ENCODE measurements at regions not wholly inside any gene's neighbourhood (a gene's known extent, or its start where the extent isn't known, plus 50 kb on each side); places are given as distances from the start of the nearest gene placed in this dataset.
"Not testable (repeated sequence)": the region's sequence is repeated elsewhere in the genome, so short reads cannot be mapped to it uniquely, and the experiment has no call there.

DNA sequence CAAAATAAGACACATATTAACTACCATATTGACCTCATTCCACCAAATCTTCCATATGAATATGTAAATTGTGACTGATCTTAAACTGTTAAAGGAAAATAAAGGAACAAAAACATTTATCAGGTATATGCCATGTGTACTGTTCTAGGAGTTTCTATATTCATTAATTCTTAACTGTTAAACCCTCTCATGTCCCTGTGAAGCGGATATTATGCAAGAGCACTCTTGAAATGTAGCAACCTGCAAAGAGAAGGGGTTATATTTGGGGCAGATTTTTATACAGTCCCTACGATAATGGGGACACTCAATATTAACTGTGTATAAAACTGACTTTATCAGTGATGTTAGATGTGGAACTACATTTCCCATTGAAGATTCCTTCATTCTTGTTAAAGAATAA lies 184.9 kb upstream of the OR13F1 start:
- H3K36me3 ChIP-seq (ENCODE audit: control insufficient read depth, insufficient read depth, low read length) = no peaks in the 10 kb centered on the region
- CTCF ChIA-PET = no interaction called here
- no peaks in the 10 kb centered on the region for H3K27me3 ChIP-seq (ENCODE audit: control insufficient read depth, insufficient read depth, low read length)
- DNase-seq (ENCODE audit: low read depth) = no peak
- no peak overlapping the region for H3K4me3 ChIP-seq (ENCODE audit: low read depth, low read length)
- POLR2A ChIA-PET = no interaction called here
- TF ChIP-seq, protein P1, sequence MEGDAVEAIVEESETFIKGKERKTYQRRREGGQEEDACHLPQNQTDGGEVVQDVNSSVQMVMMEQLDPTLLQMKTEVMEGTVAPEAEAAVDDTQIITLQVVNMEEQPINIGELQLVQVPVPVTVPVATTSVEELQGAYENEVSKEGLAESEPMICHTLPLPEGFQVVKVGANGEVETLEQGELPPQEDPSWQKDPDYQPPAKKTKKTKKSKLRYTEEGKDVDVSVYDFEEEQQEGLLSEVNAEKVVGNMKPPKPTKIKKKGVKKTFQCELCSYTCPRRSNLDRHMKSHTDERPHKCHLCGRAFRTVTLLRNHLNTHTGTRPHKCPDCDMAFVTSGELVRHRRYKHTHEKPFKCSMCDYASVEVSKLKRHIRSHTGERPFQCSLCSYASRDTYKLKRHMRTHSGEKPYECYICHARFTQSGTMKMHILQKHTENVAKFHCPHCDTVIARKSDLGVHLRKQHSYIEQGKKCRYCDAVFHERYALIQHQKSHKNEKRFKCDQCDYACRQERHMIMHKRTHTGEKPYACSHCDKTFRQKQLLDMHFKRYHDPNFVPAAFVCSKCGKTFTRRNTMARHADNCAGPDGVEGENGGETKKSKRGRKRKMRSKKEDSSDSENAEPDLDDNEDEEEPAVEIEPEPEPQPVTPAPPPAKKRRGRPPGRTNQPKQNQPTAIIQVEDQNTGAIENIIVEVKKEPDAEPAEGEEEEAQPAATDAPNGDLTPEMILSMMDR (IDR thresholded peaks at IDR 0.05; ENCODE audit: insufficient read depth, low read depth, low read length) = no peak

DNA sequence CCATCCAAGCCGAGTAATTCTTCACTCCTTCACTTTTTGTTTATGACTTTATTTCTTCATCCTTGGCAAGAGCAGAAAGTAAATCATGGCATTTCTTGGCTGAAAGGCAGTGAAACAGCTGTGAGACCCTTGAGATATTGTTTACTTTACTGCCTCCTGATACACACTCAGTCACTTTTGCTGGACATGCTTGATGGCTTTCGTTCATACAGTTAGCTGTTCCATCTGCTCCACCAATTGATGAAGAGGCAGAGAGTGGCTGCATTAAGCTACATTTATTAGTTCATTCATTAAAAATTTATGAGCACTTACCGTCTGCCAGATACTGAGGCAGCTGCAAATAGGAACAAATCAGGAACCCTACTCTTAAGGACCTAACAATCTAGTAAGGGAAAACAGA lies 184.4 kb upstream of the OR13F1 start:
- no peaks in the 10 kb centered on the region for H3K36me3 ChIP-seq (ENCODE audit: control insufficient read depth, insufficient read depth, low read length)
- H3K4me3 ChIP-seq (ENCODE audit: low read depth, low read length) = no peak overlapping the region
- CTCF ChIA-PET = no interaction called here
- POLR2A ChIA-PET = no interaction called here
- no peaks in the 10 kb centered on the region for H3K27me3 ChIP-seq (ENCODE audit: control insufficient read depth, insufficient read depth, low read length)
- DNase-seq (ENCODE audit: low read depth) = no peak
- TF ChIP-seq, protein P1 (IDR thresholded peaks at IDR 0.05; ENCODE audit: insufficient read depth, low read depth, low read length) = no peak

DNA sequence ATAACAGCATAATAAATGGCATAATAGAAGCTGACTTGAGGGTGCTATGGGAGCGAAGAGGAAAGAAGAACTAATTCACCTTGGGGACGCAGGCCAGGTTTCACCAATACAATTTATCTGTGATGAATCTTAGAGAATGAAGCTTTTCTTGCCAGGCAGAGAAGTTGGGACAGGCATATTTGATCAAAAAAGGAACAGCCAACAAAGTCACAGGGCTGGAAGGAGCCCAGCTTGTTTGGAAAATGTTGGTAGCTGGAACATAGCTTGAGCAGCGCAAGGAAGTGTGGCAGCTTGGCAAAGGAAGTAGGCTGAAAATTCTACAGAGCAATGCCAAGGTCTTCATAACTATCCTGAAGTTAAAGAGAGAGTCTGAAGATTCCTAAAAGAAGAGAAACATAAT lies 181.5 kb upstream of the OR13F1 start:
- no peak for DNase-seq (ENCODE audit: low read depth)
- no peak overlapping the region for H3K4me3 ChIP-seq (ENCODE audit: low read depth, low read length)
- no peaks in the 10 kb centered on the region for H3K36me3 ChIP-seq (ENCODE audit: control insufficient read depth, insufficient read depth, low read length)
- no peaks in the 10 kb centered on the region for H3K27me3 ChIP-seq (ENCODE audit: control insufficient read depth, insufficient read depth, low read length)
- POLR2A ChIA-PET = no interaction called here
- TF ChIP-seq, protein P1 (IDR thresholded peaks at IDR 0.05; ENCODE audit: insufficient read depth, low read depth, low read length) = no peak
- CTCF ChIA-PET = no interaction called here

DNA sequence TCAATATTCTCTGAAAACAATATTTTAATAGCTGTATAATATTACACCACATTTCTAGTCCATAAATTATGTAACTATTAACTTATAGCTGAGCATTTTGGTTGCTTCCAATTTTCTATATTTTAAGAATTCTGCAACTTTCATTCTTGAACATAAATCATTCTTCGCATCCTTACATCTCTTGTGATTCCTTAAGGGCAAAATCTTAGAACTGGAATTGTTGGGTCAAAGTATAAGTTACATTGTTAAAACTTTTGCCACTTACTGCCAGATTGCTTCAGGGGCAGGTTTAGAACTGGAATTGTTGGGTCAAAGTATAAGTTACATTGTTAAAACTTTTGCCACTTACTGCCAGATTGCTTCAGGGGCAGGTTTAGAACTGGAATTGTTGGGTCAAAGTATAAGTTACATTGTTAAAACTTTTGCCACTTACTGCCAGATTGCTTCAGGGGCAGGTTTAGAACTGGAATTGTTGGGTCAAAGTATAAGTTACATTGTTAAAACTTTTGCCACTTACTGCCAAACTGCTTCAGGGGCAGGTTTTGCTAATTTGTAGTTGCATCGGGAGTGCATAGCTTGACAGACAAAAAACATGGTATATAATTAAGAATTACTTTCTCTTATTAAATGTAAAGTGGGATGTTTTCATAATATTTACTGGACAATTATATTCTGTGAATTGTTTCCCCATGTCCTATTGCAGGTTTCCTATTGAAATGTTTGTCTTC lies 179.9 kb upstream of the OR13F1 start:
- POLR2A ChIA-PET; H3K36me3 ChIP-seq (ENCODE audit: control insufficient read depth, insufficient read depth, low read length); DNase-seq (ENCODE audit: low read depth); H3K27me3 ChIP-seq (ENCODE audit: control insufficient read depth, insufficient read depth, low read length); CTCF ChIA-PET; H3K4me3 ChIP-seq (ENCODE audit: low read depth, low read length): not testable (repeated sequence)

DNA sequence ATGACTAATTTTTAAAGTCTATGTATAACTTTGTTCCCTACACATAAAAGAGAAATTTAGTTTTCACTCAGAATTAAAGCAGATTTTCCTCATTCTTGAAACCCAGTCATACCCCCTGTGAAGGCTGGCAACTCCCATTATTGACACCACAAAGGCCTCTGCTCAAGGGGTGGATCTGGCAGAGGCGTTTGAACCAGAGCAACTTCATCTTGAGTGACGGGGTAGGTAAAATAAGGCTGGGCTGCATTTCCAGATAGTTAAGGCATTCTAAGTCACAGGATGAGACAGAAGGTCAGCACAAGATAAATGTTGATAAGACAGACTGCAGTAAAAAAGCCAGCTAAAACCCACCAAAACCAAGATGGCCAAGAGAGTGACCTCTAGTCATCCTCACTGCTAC lies 177.2 kb upstream of the OR13F1 start:
- ChIA-PET CTCF (no interaction called here), POLR2A (no interaction called here)
- H3K36me3 ChIP-seq (ENCODE audit: control insufficient read depth, insufficient read depth, low read length) = no peaks in the 10 kb centered on the region
- TF ChIP-seq, protein P1 (IDR thresholded peaks at IDR 0.05; ENCODE audit: insufficient read depth, low read depth, low read length) = no peak
- H3K4me3 ChIP-seq (ENCODE audit: low read depth, low read length) = no peak overlapping the region
- no peaks in the 10 kb centered on the region for H3K27me3 ChIP-seq (ENCODE audit: control insufficient read depth, insufficient read depth, low read length)
- no peak for DNase-seq (ENCODE audit: low read depth)

DNA sequence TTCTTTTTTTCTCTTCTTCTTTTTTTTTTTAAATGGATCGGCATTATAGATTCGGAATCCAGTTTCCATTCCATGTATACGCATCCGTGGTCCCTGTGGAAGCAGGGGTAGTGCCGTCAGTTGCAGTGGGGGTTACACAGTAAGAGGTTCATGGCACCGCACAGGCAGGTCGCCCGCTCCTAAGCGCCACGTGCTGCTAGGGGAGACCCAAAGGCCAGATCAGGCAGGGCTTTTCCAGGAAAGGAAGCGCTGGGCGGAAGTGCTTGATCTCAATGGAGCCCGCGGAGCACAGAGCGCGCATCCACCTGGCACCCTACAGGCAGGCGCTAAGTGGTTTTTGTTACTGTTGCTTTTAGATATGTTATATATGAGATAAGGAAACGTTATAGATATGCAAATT lies 174.8 kb upstream of the OR13F1 start:
- Histone ChIP-seq H3K27me3 (ENCODE audit: control insufficient read depth, insufficient read depth, low read length) (no peaks in the 10 kb centered on the region), H3K4me3 (ENCODE audit: low read depth, low read length) (no peak overlapping the region), H3K36me3 (ENCODE audit: control insufficient read depth, insufficient read depth, low read length) (no peaks in the 10 kb centered on the region)
- CTCF ChIA-PET = no interaction called here
- TF ChIP-seq, protein P1 (IDR thresholded peaks at IDR 0.05; ENCODE audit: insufficient read depth, low read depth, low read length) = no peak
- no peak for DNase-seq (ENCODE audit: low read depth)
- POLR2A ChIA-PET = no interaction called here

All from BJ (cell line).